ENCODE measurements at regions not wholly inside any gene's neighbourhood (a gene's known extent, or its start where the extent isn't known, plus 50 kb on each side); places are given as distances from the start of the nearest gene placed in this dataset.

GRCh38 chr6:105713474-105714118, 310.7 kb upstream of the PREP start:
- no peak overlapping the region for H3K4me3 ChIP-seq (ENCODE audit: low read length)
- TF ChIP-seq, protein P1, sequence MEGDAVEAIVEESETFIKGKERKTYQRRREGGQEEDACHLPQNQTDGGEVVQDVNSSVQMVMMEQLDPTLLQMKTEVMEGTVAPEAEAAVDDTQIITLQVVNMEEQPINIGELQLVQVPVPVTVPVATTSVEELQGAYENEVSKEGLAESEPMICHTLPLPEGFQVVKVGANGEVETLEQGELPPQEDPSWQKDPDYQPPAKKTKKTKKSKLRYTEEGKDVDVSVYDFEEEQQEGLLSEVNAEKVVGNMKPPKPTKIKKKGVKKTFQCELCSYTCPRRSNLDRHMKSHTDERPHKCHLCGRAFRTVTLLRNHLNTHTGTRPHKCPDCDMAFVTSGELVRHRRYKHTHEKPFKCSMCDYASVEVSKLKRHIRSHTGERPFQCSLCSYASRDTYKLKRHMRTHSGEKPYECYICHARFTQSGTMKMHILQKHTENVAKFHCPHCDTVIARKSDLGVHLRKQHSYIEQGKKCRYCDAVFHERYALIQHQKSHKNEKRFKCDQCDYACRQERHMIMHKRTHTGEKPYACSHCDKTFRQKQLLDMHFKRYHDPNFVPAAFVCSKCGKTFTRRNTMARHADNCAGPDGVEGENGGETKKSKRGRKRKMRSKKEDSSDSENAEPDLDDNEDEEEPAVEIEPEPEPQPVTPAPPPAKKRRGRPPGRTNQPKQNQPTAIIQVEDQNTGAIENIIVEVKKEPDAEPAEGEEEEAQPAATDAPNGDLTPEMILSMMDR (conservative IDR thresholded peaks at IDR 0.05; ENCODE audit: low read depth, low read length): no peak

DNA sequence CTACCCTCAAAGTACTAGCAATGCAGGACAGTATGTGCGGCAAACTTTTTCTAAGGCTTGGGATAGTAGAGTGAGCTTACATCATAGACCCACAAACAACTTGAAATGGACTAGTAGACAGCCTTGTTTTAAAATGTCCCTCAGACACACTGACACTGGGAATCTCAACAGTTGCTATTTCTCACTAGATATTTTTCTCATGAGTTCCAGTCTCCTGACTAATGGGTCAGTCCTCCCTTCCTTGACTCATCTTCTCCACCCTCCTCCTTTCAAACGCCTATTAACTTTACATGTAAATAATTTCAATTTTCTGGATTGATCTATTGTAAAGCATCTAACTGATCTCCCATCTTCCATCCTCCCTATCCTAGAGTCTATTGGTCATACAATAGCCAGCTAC, 308.3 kb upstream of the PREP start:
- H3K4me3 ChIP-seq (ENCODE audit: low read length): no peak overlapping the region
- TF ChIP-seq, protein P1 (conservative IDR thresholded peaks at IDR 0.05; ENCODE audit: low read depth, low read length): no peak
- no peak for DNase-seq (ENCODE audit: low read depth)

More at GRCh38 chr6:105713474-105714118, 310.7 kb upstream of the PREP start:
- no peak for DNase-seq (ENCODE audit: low read depth)

DNA sequence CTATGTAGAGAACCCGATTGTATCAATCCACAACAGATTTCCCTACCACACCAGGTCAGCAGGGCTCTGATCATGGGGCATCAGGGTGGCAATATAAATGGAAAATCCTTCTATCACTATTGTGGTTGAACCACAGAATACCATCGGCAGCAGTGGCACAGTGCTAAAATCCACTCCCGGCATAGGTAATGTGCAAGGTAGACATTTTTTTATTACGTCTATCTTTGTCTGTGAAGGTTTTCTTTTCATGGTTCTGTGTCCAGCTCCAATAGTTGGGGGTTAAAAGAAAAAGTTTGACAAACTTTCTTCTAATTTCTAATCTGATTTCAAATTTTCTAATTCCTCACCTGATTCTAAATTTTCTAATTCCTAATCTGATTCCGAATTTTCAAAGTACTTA, 302.7 kb upstream of the PREP start:
- DNase-seq (ENCODE audit: low read depth): no peak
- H3K4me3 ChIP-seq (ENCODE audit: low read length): no peak overlapping the region
- TF ChIP-seq, protein P1 (conservative IDR thresholded peaks at IDR 0.05; ENCODE audit: low read depth, low read length): no peak

- TF ChIP-seq, protein P1 (conservative IDR thresholded peaks at IDR 0.05; ENCODE audit: low read depth, low read length): no peak
- DNase-seq (ENCODE audit: low read depth): no peak
These were observed 292.6 kb upstream of the PREP start for GRCh38 chr6:105695461-105695860.

DNA sequence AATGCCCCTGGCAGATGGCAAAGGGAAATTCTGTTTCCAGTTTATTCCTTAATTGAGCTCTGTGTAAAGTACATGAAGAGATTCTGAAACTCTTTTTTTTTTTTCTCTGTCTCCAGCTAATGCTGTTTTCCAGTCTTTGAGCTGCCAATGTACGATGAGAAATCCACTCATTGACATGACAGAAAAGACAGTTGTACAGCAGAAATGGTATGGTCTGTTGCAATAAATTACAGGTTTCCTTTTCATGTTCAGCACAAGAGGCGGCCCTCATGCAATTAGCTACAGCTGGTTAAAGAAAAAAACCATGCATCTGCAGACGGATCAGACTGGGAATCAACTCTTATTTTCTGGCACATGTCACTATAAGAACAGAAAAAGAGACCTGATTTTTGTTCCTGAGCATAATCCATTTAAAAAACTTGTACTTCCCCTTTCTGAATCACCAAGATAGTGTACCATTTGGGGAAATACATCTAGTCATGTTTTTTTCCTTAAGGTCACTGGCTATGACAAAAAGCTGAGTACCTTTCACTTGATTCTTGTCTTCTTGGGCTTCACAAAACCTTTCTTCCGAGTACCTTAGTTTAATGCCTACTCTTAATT, 289.8 kb upstream of the PREP start:
- H3K4me3 ChIP-seq (ENCODE audit: low read length): no peak overlapping the region
- no peak for DNase-seq (ENCODE audit: low read depth)
- TF ChIP-seq, protein P1 (conservative IDR thresholded peaks at IDR 0.05; ENCODE audit: low read depth, low read length): no peak

More at GRCh38 chr6:105695461-105695860, 292.6 kb upstream of the PREP start:
- H3K4me3 ChIP-seq (ENCODE audit: low read length): no peak overlapping the region

- TF ChIP-seq, protein P1 (conservative IDR thresholded peaks at IDR 0.05; ENCODE audit: low read depth, low read length): no peak
- no peak for DNase-seq (ENCODE audit: low read depth)
- no peak overlapping the region for H3K4me3 ChIP-seq (ENCODE audit: low read length)
These were observed 289.1 kb upstream of the PREP start for GRCh38 chr6:105691971-105692370.

- DNase-seq (ENCODE audit: low read depth): no peak
- TF ChIP-seq, protein P1 (conservative IDR thresholded peaks at IDR 0.05; ENCODE audit: low read depth, low read length): no peak
- no peak overlapping the region for H3K4me3 ChIP-seq (ENCODE audit: low read length)
These were observed 288.2 kb upstream of the PREP start for GRCh38 chr6:105691081-105691480.
